SK-N-SH (cell line): ENCODE measurements at regions not wholly inside any gene's neighbourhood (a gene's known extent, or its start where the extent isn't known, plus 50 kb on each side); places are given as distances from the start of the nearest gene placed in this dataset.

Source experiments
- CHD2 ChIP-seq: fragments of 150-350 bp; IDR thresholded peaks from 2 replicates; pipeline ENCODE4 v1.6.1; 2018; ENCODE audit warnings: low read length; ENCODE audit not compliant: partially characterized antibody
- CTCF ChIP-seq: fragments of 200-600 bp; sonication (generic); IDR thresholded peaks from 2 replicates; pipeline ENCODE4 v1.6.1; 2017; ENCODE audit warnings: antibody characterized with exemption, mild to moderate bottlenecking, moderate library complexity
- ELF1 ChIP-seq: IDR thresholded peaks from 2 replicates; pipeline ENCODE4 v1.4.0; 2012
- EP300 ChIP-seq, 2 experiments: IDR thresholded peaks; 2 replicates each; pipeline versions ENCODE4 v1.4.0 to v1.6.1; 2012; ENCODE audit warnings: borderline replicate concordance in 1 of 2, low read depth in 1 of 2, low read length in 1 of 2
- JUND ChIP-seq: IDR thresholded peaks from 2 replicates; pipeline ENCODE4 v1.4.0; 2012
- NRF1 ChIP-seq: IDR thresholded peaks from 2 replicates; pipeline ENCODE4 v1.6.1; 2012; ENCODE audit warnings: low read depth, mild to moderate bottlenecking, low read length
- RAD21 ChIP-seq: IDR thresholded peaks from 2 replicates; pipeline ENCODE4 v1.6.1; 2012; ENCODE audit warnings: mild to moderate bottlenecking, low read length
- REST ChIP-seq: IDR thresholded peaks from 2 replicates; pipeline ENCODE4 v1.6.1; 2012; ENCODE audit warnings: mild to moderate bottlenecking, low read depth, low read length, moderate library complexity
- RXRA ChIP-seq: IDR thresholded peaks from 2 replicates; pipeline ENCODE4 v1.4.0; 2012; ENCODE audit warnings: low read depth, mild to moderate bottlenecking, borderline replicate concordance
- SMC3 ChIP-seq: IDR thresholded peaks from 2 replicates; pipeline ENCODE4 v1.6.1; 2012; ENCODE audit warnings: low read depth, low read length, improper control_type of control experiment
- TAF1 ChIP-seq: IDR thresholded peaks from 2 replicates; pipeline ENCODE4 v1.6.1; 2012; ENCODE audit warnings: low read depth, mild to moderate bottlenecking, low read length, moderate library complexity, borderline replicate concordance
- YY1 ChIP-seq: IDR thresholded peaks from 2 replicates; pipeline ENCODE4 v1.4.0; 2012; ENCODE audit warnings: low read depth, mild to moderate bottlenecking

- TF ChIP-seq EP300 (IDR thresholded peaks at IDR 0.05; ENCODE audit: borderline replicate concordance in 1 of 2, low read depth in 1 of 2, low read length in 1 of 2) (no peak), YY1 (no peak), CTCF (no peak), RXRA (no peak), CHD2 (no peak), JUND (no peak), NRF1 (no peak), RAD21 (no peak), REST (no peak), TAF1 (no peak), SMC3 (no peak), ELF1 (no peak)
These were observed 80.0 kb downstream of the CENPW start for GRCh38 chr6:126419901-126420300.
